Gastrocnemius medialis (tissue), 4 donors: ENCODE measurements at regions not wholly inside any gene's neighbourhood (a gene's known extent, or its start where the extent isn't known, plus 50 kb on each side); places are given as distances from the start of the nearest gene placed in this dataset.

ENCODE experiments used
- ATAC-seq, 2 donors: fragments of 150-250 bp; one replicate each; pipeline ENCODE4 v1.9.1; 2016
- DNase-seq, 2 donors: peaks; one replicate each; pipeline ENCODE4 v3.0.0-alpha.2; 2019
- H3K27ac ChIP-seq, 4 donors: fragments of 200-600 bp; sonication (generic); 1 replicate in 1 of 4; 2 replicates in 3 of 4; pipeline ENCODE4 v1.5.1; 2016 to 2018; ENCODE audit warnings: mild to moderate bottlenecking in 2 of 4, moderate library complexity in 1 of 4
- H3K27me3 ChIP-seq, 3 donors: fragments of 200-600 bp; sonication (generic) in 2 of 3; 1 replicate in 1 of 3; 2 replicates in 2 of 3; pipeline versions ENCODE4 v1.5.1 to v1.6.0; 2016 to 2019; ENCODE audit warnings: mild to moderate bottlenecking in 1 of 3, moderate library complexity in 1 of 3
- H3K36me3 ChIP-seq, 2 donors: fragments of 200-600 bp; sonication (generic) in 1 of 2; one replicate each; pipeline ENCODE4 v1.5.1; 2017 to 2018
- H3K4me1 ChIP-seq, 2 donors: fragments of 200-600 bp; sonication (generic) in 1 of 2; one replicate each; pipeline ENCODE4 v1.5.1; 2016 to 2017; ENCODE audit warnings: mild to moderate bottlenecking in 2 of 2
- H3K4me3 ChIP-seq, 4 donors: fragments of 200-600 bp; sonication (generic) in 3 of 4; 1 replicate in 1 of 4; 2 replicates in 3 of 4; pipeline ENCODE4 v1.5.1; 2016 to 2019; ENCODE audit warnings: mild to moderate bottlenecking in 2 of 4
- H3K9me3 ChIP-seq, 3 donors: fragments of 200-600 bp; sonication (generic) in 2 of 3; 1 replicate in 1 of 3; 2 replicates in 2 of 3; pipeline ENCODE4 v1.5.1; 2016 to 2019
- POLR2A ChIP-seq, 2 donors: fragments of 450-650 bp; IDR thresholded peaks; one replicate each; pipeline ENCODE4 v1.6.1; 2017; ENCODE audit warnings: antibody characterized with exemption in 2 of 2, mild to moderate bottlenecking in 2 of 2, moderate library complexity in 2 of 2
- in situ Hi-C, 4 donors: fragments of 200-750 bp; cut with MboI; loops; one replicate each; pipeline versions ENCODE4 v1.15.0 to v1.8.0; 2017; ENCODE audit warnings: low sequenced_read_pairs in 4 of 4
- intact Hi-C: fragments of 100-400 bp; cut with DNase I; formaldehyde crosslinking; loops from one replicate; pipeline ENCODE4 v1.15.1; 2023; ENCODE audit warnings: low total_unique reads
- microRNA-seq, 2 donors: library from miRNA; unstranded; fragments of <30 nt; microRNA quantifications; one replicate each; pipeline ENCODE4, GENCODE V29; 2016; ENCODE audit warnings: borderline replicate concordance in 2 of 2
- TF ChIP-seq, protein P1 (sequence below), 5 experiments: fragments of 450-650 bp in 3 of 5; fragments of 200-600 bp in 2 of 5; sonication (generic) in 2 of 5; IDR thresholded peaks in 4 of 5; conservative IDR thresholded peaks in 1 of 5; 1 replicate in 4 of 5; 2 replicates in 1 of 5; pipeline ENCODE4 v1.5.1; 2016 to 2019; ENCODE audit warnings: antibody characterized with exemption in 5 of 5, mild to moderate bottlenecking in 3 of 5, moderate library complexity in 3 of 5

GRCh38 chr4:61129971-61130370 is 70.2 kb upstream of the ADGRL3 start:
- intact Hi-C loops (no loop called here), in situ Hi-C loops (no loop called here)
- H3K36me3 ChIP-seq, result no peaks in the 10 kb centered on the region
- no peaks in the 10 kb centered on the region for H3K9me3 ChIP-seq
- no peak overlapping the region for H3K27ac ChIP-seq
- ATAC-seq (no peak), DNase-seq (no peak)
- no peaks in the 10 kb centered on the region for H3K4me1 ChIP-seq
- H3K4me3 ChIP-seq, result no peak overlapping the region
- TF ChIP-seq, protein P1, sequence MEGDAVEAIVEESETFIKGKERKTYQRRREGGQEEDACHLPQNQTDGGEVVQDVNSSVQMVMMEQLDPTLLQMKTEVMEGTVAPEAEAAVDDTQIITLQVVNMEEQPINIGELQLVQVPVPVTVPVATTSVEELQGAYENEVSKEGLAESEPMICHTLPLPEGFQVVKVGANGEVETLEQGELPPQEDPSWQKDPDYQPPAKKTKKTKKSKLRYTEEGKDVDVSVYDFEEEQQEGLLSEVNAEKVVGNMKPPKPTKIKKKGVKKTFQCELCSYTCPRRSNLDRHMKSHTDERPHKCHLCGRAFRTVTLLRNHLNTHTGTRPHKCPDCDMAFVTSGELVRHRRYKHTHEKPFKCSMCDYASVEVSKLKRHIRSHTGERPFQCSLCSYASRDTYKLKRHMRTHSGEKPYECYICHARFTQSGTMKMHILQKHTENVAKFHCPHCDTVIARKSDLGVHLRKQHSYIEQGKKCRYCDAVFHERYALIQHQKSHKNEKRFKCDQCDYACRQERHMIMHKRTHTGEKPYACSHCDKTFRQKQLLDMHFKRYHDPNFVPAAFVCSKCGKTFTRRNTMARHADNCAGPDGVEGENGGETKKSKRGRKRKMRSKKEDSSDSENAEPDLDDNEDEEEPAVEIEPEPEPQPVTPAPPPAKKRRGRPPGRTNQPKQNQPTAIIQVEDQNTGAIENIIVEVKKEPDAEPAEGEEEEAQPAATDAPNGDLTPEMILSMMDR (IDR thresholded peaks at IDR 0.05 in 4 of 5, conservative IDR thresholded peaks at IDR 0.05 in 1 of 5), result no peak
- TF ChIP-seq POLR2A (IDR thresholded peaks at IDR 0.05), result no peak
- no peaks in the 10 kb centered on the region for H3K27me3 ChIP-seq

DNA sequence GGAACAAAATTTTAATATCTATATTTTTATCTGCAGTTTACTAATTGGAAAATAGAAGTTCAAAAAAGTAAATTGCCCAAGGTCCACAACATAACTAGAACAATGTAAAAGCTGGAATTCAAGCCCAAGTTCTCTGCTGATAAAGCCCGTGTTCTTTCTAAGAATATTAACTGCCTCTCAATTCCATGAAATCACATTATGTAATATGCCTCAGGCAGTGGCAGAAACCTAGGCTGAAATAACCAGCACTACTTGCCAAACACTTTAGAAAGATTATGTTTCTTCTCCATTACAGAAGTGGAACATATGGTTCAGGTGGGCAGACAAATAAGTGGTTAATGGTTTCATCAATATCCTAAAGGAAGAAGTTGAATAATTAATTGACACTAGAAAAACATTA is 56.7 kb upstream of the ADGRL3 start:
- Histone ChIP-seq H3K36me3 (no peaks in the 10 kb centered on the region), H3K4me1 (no peaks in the 10 kb centered on the region), H3K27ac (no peak overlapping the region), H3K27me3 (no peaks in the 10 kb centered on the region), H3K9me3 (no peaks in the 10 kb centered on the region), H3K4me3 (no peak overlapping the region)
- TF ChIP-seq, protein P1 (IDR thresholded peaks at IDR 0.05 in 4 of 5, conservative IDR thresholded peaks at IDR 0.05 in 1 of 5), result no peak
- TF ChIP-seq POLR2A (IDR thresholded peaks at IDR 0.05), result no peak
- ATAC-seq (no peak), DNase-seq (no peak)
- intact Hi-C loops (no loop called here), in situ Hi-C loops (no loop called here)

GRCh38 chr4:61149278-61149677 is 50.8 kb upstream of the ADGRL3 start:
- in situ Hi-C loops, result no loop called here
- DNase-seq (no peak), ATAC-seq (no peak)
- Histone ChIP-seq H3K36me3 (no peaks in the 10 kb centered on the region), H3K9me3 (no peaks in the 10 kb centered on the region), H3K4me3 (no peak overlapping the region), H3K27ac (no peak overlapping the region), H3K4me1 (no peaks in the 10 kb centered on the region), H3K27me3 (no peaks in the 10 kb centered on the region)
- TF ChIP-seq, protein P1 (IDR thresholded peaks at IDR 0.05 in 4 of 5, conservative IDR thresholded peaks at IDR 0.05 in 1 of 5), result no peak
- TF ChIP-seq POLR2A (IDR thresholded peaks at IDR 0.05), result no peak
- intact Hi-C loops, result no loop called here

Small RNAs in the stretch of these regions (microRNA-seq; reads per million reads assigned to microRNA genes)
- gene MIR548AG1, result 0 reads per million in 2 donors
